ENCODE measurements at regions not wholly inside any gene's neighbourhood (a gene's known extent, or its start where the extent isn't known, plus 50 kb on each side); places are given as distances from the start of the nearest gene placed in this dataset.

DNA sequence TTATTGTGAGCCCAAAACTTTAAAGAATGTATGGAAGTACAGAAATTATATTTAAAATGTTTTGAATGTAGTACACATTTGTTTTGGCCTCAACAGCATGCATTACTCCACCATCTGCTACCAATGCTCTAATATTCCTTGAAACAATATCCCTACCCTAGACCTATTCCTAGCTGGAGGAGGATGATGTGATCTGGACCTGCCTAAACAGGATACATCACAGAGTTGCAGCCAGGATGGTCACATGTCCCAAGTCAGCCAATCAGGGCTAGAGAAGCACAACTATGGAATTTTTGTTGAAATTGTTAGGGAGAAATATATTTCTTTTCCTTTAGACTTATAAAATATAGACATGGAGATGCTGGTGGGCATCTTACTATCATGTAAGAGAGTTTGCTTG, 623.3 kb upstream of the NR5A2 start:
- no peak overlapping the region for H3K4me3 ChIP-seq (ENCODE audit: low read length)
- TF ChIP-seq ZNF274 (IDR thresholded peaks at IDR 0.05; ENCODE audit: low read depth, low read length), result no peak

- H3K4me3 ChIP-seq (ENCODE audit: low read length), result no peak overlapping the region
- no peak for TF ChIP-seq ZNF274 (IDR thresholded peaks at IDR 0.05; ENCODE audit: low read depth, low read length)
These were observed 622.5 kb upstream of the NR5A2 start for GRCh38 chr1:199404976-199405375.

DNA sequence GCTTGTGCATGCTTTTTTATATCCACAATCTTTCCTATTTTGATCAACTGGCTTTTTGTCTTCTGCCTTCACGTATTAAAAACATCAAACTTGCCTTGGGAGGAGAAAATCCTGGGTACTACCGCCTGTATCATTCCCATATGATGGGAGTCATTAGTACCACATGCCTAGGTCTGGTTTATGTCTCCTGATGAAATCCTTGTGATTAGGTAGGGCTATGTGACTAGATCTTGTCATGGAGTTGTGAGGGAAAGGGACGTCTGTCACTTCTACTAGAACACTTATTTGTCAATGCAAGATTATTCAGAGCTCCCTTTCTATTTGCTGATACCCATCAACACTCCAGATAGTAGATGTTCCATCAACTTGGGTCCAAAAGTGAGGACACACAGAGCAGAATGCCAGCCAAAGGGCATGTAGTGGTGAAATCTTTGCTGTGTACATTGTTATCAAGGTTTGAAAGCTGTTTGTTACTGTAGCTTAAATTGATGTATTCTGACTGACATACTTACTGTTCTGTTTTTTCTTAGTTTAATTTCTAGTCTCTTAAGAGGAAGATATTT, 621.8 kb upstream of the NR5A2 start:
- TF ChIP-seq ZNF274 (IDR thresholded peaks at IDR 0.05; ENCODE audit: low read depth, low read length), result no peak
- no peak overlapping the region for H3K4me3 ChIP-seq (ENCODE audit: low read length)

DNA sequence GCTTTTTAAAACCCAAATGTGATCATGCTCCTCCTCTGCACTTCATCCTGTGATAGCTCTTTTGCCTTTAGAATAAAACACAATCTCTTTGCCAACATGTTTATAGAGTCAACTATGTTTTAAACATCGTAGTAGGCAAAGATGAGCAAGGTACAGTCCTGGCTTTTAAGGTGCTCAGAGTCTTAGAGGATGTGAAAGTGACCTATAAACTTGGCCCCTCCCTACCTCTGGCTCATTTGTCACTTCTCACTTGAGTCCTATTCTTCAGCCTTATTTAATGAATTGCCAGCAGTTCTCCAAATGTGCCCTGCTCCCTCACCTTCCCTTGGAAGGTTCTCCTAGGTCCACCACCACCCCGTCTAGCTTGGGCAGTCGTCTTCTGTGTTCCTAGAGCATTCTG, 617.0 kb upstream of the NR5A2 start:
- no peak for TF ChIP-seq ZNF274 (IDR thresholded peaks at IDR 0.05; ENCODE audit: low read depth, low read length)
- no peak overlapping the region for H3K4me3 ChIP-seq (ENCODE audit: low read length)

DNA sequence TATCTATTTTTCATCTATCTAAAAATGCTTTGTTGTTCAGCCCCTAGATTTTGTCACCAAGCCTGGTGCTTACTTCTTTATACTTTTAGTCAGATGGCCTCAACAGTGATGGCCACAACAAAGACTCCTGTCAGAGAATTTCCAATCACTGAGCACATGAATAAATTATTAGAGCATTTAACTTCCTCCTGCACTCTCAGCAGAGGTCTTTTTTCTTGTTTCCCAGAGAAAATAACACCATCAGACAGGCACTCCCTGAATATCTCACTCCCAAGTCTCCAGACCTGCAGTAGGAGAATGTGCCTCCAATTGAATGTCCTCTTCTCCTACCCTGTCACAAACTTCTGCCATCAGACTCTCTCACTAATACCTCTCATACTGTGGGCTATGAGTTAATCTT, 616.0 kb upstream of the NR5A2 start:
- no peak overlapping the region for H3K4me3 ChIP-seq (ENCODE audit: low read length)
- no peak for TF ChIP-seq ZNF274 (IDR thresholded peaks at IDR 0.05; ENCODE audit: low read depth, low read length)

- H3K4me3 ChIP-seq (ENCODE audit: low read length), result no peak overlapping the region
- no peak for TF ChIP-seq ZNF274 (IDR thresholded peaks at IDR 0.05; ENCODE audit: low read depth, low read length)
These were observed 605.3 kb upstream of the NR5A2 start for GRCh38 chr1:199422206-199422605.

- TF ChIP-seq ZNF274 (IDR thresholded peaks at IDR 0.05; ENCODE audit: low read depth, low read length), result no peak
- H3K4me3 ChIP-seq (ENCODE audit: low read length), result no peak overlapping the region
These were observed 579.6 kb upstream of the NR5A2 start for GRCh38 chr1:199447906-199448305.

DNA sequence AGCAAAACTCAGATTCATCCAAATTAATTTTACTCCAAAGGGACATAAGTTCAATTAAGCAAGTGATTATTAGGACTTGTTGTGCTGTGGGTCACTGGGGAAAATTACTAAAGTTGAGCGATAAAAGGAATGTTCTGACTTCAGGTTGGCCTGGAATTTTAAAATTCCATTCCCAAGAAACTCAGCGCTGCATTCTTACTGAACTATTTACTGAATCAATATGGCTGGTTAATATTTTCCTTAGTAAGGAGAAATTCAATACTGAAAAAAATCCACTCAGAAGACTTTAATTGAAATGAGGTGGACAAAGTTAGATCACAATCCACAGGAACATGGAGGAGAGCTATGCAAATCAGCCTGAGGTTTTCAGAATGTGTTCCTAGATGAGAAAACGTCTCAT, 578.9 kb upstream of the NR5A2 start:
- no peak for TF ChIP-seq ZNF274 (IDR thresholded peaks at IDR 0.05; ENCODE audit: low read depth, low read length)
- no peak overlapping the region for H3K4me3 ChIP-seq (ENCODE audit: low read length)

GRCh38 chr1:199449221-199449620, 578.3 kb upstream of the NR5A2 start:
- TF ChIP-seq ZNF274 (IDR thresholded peaks at IDR 0.05; ENCODE audit: low read depth, low read length), result no peak
- no peak overlapping the region for H3K4me3 ChIP-seq (ENCODE audit: low read length)

DNA sequence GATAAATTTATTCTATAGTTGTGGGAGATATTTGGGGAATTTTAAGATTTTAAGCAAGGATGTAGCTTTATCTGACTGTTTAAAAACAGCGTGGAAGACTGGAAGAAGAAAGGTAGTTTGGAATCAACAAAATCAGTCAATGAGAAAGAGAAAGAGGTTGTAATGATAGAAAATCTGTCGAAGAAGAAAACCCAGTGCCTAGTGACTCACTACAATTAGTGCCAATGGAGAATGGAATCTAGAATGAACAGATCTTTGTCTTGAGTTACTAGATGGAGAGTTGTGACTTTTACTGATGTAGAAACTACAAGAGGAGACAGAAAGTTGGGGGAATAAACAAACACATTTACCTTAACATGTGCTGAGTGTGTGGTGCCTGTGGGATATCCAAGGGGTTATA, 577.8 kb upstream of the NR5A2 start:
- no peak overlapping the region for H3K4me3 ChIP-seq (ENCODE audit: low read length)
- no peak for TF ChIP-seq ZNF274 (IDR thresholded peaks at IDR 0.05; ENCODE audit: low read depth, low read length)

- TF ChIP-seq ZNF274 (IDR thresholded peaks at IDR 0.05; ENCODE audit: low read depth, low read length), result no peak
- no peak overlapping the region for H3K4me3 ChIP-seq (ENCODE audit: low read length)
These were observed 574.9 kb upstream of the NR5A2 start for GRCh38 chr1:199452627-199453026.

DNA sequence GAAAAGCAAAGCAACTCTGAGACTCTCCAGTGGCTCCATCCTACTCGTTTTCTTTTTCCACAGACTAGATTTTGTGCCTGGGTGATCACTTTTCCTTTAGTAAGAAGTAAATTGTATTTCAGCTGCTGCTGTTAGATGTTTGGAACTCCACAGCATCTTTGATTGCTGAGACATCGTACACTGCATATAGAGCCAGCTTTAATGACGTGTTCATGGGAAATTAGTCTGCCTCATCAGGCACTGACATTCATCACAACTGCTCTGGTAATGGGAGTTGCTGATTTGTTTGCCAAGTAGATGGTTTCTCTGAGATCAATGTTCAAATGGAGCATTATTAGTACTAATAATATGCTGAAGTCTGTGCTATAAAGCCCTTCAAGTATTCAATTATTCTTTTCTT, 573.8 kb upstream of the NR5A2 start:
- H3K4me3 ChIP-seq (ENCODE audit: low read length), result no peak overlapping the region
- no peak for TF ChIP-seq ZNF274 (IDR thresholded peaks at IDR 0.05; ENCODE audit: low read depth, low read length)

GRCh38 chr1:199460933-199461332, 566.6 kb upstream of the NR5A2 start:
- no peak for TF ChIP-seq ZNF274 (IDR thresholded peaks at IDR 0.05; ENCODE audit: low read depth, low read length)
- no peak overlapping the region for H3K4me3 ChIP-seq (ENCODE audit: low read length)

DNA sequence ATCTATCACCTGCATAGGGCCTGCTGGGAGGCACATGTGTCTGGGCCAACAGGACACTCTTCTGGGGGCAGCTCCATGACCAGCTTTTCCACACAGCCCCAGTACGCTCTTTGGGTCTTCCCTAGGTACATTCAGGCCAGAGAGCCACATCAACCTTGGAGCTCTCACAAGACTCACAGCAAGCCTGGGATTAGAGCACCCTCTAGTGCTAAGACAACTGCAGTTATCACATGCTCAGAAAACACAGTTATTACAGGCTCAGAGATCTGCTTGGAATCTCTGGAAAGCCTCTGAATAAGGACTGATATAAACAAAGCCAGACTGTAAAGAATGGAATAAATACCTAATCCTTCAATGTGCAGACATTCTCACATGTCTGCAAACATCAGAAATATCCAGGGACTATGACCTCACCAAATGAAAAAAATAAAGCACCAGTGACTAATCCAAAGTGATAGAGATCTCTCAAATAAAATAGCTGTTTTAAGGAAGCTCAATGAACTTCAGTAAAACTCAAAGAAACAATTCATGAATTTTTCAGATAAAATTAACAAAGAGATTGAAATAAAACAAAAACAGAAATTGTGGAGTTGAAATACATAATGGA, 563.9 kb upstream of the NR5A2 start:
- TF ChIP-seq ZNF274 (IDR thresholded peaks at IDR 0.05; ENCODE audit: low read depth, low read length), result no peak
- H3K4me3 ChIP-seq (ENCODE audit: low read length), result no peak overlapping the region

DNA sequence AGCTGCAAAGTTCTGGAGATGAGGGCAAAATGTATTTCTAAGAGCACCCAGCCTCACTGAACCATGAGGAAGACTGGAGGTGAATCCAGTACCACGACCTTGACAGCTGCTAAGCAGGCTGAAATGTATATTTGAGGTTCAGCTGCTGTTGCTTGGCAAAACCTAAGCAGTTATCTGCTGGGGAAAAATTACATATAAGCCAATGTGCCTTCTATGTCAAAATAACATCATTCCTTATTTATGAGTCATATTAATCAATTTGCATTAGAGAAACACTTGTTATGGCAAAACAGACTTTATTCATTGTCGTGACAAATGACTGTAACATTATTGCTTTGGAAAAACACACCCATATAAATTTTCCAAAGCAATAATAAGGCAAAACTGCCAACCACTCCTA, 560.5 kb upstream of the NR5A2 start:
- no peak overlapping the region for H3K4me3 ChIP-seq (ENCODE audit: low read length)
- no peak for TF ChIP-seq ZNF274 (IDR thresholded peaks at IDR 0.05; ENCODE audit: low read depth, low read length)

- H3K4me3 ChIP-seq (ENCODE audit: low read length), result no peak overlapping the region
- TF ChIP-seq ZNF274 (IDR thresholded peaks at IDR 0.05; ENCODE audit: low read depth, low read length), result no peak
These were observed 555.5 kb upstream of the NR5A2 start for GRCh38 chr1:199472018-199472417.

Measured in GM08714 (cell line).